ENCODE measurements at regions not wholly inside any gene's neighbourhood (a gene's known extent, or its start where the extent isn't known, plus 50 kb on each side); places are given as distances from the start of the nearest gene placed in this dataset.

DNA sequence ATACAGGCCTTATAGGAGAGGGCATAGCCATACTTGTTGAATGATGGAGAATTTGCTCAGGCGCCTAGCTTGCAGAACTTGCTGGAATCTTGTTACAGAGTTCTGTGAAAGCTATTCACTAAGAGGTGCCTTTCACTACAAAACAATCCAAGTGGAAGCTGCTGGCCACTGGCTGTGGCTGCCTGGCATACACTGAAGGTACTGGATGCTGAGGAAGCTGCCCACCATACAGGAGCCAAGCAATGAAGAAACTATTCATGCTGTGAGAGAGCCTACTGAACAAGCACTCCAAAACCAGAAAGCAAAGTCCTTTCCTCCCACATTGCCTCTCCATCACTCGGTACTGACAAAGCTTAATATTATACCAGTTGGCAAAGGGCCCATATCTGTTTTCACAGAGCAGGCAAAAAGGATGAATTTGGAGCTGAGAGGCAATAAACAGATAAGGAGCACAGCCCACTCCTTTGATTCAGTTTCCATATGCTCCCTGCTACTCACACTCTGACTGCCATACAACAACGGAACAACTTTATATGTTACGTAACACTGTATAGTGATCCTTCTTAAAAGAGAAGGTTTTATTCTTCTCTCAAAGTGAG lies 192.6 kb upstream of the ALCAM start:
- DNase-seq, result peak; percentile 42

DNA sequence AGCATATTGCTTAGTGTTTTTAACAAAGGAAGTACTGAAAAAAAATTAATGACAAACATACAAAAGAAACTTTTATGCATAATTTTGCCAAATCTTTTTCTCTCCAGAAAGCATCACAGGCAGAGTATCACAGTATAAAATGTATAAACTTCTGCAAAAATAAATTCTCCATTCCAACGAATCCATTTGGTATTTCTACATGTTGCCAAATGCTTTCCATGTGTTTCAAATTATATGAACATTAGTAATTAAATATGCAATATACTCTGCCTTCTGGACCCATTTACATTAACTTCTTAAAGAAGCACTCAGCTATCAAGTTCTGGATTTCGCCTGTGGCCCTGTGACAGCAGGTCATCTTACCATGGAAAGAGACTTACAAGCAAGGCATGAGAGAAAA lies 189.1 kb upstream of the ALCAM start:
- no peak for DNase-seq

DNA sequence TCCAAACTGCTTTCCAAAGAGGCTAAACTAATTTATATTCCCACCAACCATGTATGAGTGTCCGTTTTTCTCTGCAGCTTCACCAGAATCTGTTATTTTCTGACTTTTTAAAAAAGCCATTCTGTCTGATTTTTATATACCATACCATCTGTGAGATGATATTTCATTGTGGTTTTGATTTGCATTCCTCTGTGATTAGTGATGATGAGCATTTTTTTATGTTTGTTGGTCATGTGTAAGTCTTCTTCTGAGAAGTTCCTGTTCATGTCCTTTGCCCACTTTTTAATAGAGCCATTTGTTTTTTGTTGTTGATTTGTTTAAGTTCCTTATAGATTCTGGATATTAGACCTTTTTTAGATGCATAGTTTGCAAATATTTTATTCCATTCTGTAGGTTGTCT lies 179.4 kb upstream of the ALCAM start:
- DNase-seq, result no peak

DNA sequence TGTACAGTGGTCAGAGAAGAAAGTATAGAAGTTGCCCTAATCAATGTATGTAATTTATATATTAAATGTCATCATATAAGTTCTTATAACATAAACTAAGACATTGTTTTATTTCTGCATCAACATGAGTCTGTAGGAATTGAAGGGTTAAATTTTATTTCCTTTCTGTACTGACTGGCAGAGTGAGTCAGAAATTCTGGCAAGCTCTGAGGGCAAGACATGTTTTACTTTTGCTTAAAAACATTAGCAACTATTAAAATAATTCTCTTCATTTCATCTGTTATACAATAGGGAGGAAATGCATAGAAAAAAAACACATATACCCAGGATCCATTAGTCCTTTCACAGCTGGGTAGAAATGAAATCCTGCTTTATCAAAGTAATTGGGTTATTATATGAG lies 171.4 kb upstream of the ALCAM start:
- DNase-seq, result no peak

DNA sequence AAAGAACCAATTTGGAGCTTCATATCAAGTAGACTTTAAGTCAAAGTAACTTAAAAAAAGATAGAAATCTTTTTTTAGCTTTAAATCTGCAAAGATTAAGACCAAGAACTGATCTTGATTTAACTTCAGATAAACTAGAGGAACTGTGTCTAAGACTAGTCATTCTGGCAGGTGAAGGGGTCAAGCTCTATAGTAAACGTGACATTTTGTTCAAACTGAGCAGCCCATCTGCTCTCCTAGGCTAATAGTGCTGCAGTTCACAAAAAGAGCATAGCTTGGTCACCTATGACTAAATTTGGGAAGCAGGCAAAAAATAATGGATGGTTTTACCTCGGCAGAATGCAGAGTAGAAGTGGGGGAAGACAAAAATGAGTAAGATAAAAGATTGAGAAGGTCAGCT lies 168.8 kb upstream of the ALCAM start:
- no peak for DNase-seq

DNA sequence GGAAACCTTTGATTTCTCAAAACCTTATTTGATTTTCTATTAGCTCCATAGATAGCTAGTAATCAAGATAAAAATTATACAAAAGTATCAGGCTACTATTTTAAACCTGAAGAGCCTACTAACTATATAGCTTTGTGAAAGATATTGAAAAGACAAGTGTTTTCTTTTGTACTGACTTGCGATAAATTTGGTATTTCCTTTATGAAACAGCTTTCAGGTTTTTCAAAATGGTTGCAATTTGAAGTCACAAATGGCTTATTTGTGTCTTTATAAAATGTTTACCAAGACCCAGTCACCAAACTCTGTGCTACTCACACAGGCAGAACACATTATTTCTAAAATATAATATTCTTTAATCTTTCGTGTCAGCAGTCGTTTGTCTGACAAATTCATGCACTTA lies 167.5 kb upstream of the ALCAM start:
- no peak for DNase-seq

DNA sequence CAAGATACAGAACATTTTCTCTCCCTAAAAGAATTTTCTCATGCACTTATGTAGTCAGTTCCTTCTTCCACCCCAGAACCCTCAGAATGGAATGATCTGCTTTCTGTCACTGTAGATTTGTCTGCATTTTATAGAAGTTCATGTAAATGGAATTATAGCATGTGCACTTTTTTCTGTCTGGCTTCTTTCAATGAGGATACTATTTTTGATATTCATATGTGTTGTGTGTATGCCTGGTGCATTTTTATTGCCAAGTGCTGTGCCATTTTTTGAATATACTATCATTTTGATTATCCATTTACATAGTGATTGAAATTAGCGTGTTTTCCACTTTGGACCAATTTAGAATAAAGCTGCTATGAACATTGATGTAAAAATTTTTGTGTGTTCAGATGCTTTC lies 156.6 kb upstream of the ALCAM start:
- no peak for DNase-seq

DNA sequence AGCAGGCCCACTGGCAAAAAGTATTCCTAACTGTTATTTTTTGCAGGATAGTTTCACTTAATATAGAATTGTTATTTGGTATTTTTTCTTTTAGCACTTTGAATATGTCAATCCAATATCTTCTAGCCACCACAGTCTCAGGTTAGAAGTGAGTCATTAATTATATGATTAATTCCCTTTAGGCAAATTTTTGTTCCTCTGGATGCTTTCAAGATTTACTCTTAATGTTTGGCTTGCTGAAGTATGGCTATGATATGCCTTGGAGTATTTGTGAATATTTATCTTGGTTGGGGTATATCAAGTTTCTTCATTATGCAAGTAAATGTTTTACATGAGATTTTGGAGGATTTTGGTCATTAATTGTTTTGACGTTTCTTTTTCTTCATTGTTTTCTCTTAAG lies 152.1 kb upstream of the ALCAM start:
- DNase-seq, result no peak

DNA sequence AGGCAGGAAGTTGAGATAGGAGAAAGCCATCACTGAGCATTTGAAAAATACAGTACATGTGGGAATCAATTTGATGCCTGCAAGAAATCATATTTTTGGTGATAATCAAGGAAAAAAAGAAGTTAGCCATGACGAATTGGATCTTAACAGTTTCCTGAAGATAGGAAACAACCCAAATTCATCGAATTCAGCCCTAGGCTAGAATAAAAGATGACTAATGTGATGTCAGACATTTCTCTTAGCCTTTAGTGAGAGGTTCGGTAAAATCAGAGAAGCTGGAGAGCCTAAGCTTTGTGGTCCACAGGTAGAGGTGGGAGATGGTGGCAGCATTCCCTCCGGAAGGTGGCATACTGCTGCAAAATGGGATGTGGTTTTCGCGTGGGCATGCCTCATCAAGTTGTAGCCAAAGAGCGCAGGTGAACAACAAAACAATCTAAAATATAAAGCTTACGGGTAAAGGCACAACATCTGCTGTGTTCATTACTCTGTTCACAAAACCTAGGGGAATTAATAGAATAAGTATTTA lies 144.1 kb upstream of the ALCAM start:
- DNase-seq, result peak; percentile 93

DNA sequence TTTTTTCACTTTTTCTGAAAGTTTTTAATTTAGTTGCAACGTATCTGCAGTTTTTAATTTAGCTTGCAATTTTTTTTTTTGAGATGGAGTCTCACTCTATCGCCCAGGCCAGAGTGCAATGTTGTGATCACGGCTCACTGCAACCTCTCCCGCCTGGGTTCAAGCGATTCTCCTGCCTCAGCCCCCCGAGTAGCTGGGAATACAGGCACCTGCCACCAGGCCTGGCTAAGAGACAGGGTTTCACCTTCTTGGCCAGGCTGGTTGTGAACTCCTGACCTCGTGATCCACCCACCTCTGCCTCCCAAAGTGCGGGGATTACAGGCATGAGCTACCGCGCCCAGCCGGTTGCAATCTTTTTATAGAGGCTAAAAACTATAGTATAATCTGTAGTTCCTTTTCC lies 142.9 kb upstream of the ALCAM start:
- DNase-seq, result no peak

DNA sequence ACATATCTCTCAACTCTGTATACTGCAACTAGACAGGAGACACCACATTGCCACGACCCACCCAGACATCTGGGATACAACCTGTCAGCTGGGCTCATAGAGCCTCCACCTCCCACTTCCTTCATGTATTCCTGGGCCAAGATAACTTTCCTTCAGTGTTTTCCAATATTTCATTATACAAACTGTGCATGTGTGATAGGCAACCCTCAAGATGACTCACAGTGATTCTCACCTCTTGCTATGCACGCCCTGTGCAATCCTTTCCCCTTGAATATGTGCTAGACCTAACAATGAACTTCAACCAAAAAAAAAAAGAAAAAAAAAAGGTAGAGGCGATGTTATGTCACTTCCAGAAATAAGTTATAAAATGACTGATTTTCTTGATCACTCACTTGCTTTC lies 138.0 kb upstream of the ALCAM start:
- DNase-seq, result no peak

DNA sequence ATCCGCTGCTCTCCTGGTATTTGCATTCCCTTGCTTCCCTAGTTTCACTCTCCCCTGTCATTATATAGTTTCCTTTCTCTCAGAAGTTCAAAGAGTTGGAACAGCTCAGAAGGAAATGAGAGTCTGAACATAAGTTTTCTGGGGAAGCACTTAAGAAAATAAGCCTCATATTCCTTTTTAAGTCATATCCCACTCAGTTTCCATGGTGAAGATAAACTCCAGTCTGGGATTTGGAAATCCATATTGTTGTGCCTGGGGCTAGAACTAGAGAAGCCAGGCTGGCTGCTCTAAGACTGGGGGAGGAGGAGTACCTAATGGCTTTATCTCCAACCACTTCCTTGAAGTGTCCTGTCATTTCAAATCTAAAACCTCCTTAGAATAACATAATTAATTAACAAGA lies 134.2 kb upstream of the ALCAM start:
- no peak for DNase-seq

DNA sequence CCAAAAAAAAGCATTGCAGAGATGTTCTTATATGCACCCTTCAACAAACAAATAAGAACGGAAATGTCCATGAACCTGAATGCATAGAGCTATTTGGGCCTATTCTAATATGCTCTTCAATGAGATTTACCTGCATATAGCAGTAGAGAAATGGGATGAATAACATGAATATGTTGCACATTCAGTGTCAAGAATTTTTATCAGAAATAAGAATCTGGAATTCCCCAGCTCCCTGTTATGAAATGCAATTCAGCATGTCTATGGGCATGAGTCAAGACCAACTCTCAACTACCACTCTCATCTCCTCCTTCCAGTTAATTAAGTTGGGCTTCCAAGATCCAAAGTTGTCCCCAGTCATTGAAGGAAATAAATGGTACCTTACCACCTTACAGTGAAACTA lies 133.7 kb upstream of the ALCAM start:
- DNase-seq, result no peak

DNA sequence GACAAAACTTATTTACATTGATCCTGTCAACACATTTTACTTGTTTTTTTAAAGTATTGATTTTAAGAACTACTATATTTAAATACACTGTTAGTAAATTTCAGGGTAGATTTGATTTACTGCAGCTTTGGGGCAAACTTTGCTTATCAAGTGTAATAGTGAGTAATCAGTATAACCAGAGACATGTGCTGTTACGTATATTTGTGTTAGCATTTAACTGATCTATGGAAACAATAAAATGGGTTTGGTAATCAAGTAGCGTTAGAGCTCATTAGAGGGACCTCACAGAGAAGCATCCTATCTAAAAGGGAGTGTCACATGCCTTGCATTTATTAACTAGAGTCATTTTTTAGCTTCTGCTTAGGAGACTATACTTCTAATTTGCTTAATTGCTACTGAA lies 131.5 kb upstream of the ALCAM start:
- no peak for DNase-seq

DNA sequence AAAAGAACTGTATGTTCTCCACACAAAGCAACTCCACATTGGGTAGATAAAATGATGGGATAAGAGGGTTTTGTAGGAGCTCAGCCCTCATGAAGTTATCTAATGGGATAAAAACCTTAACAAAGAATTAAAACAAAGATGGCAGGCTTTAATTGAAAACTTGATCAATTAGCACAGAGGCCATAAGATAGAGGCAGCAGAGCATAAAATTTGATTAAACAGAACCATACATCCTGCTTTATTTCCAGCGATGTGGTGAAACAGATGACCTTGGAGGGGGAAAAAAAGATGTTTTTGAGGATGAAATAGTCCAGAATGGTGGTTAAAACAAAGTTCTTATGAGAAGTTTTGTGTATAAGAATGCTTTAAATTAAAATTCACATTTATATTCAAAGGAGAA lies 130.9 kb upstream of the ALCAM start:
- no peak for DNase-seq

DNA sequence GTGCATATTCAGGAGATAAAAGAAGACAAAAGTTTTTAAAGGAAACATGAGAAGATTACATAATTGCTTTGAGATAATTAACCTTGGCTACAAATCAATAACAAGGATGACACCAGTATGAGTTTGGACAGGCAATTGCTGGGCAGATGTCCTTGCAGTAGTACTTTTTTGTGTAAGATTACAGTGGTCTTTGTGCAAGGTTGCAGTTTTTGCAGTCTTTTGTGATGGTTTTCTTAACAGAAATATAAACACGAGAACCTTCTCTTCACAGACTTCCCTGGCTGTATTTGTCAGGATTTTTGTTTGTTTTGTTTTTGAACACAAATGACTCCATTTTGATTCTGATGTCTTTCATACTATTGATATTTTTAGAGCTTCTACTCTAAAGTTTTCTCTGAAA lies 128.3 kb upstream of the ALCAM start:
- DNase-seq, result no peak

DNA sequence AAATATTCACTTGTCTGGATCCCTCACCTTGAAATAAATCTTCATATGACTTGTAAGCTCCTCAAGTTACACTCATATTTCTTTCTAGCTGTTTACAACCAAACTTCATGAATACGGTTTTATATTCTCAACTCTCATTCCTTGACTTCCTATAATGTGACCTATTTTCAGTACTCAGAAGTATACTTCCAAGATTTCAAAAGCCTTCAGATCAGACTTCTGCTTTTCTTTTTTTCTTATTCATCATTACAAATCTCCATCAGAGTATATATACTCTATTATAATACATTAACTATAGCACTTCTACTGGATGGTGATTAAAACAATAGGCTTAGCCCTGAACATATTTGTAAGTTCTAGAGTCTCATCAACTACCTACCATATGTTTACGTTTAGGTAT lies 123.6 kb upstream of the ALCAM start:
- no peak for DNase-seq

DNA sequence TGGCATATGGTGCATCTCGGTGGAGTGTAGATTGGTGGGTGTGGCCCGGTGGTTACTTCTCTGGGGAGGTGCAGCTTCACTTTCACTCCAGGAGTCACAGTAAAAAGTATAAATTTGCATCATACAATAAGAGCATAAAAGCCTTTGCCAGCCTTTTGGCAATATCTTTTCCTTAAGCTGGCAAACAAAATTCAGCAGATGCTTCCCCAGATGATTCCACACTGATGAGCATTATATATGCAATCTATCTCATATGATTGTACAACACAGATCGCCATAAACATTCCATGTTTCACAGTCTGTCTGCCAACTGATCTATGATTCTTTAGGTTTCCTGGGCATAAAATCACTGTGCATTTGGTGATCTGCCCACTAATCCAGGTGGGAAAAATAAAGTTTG lies 120.2 kb upstream of the ALCAM start:
- DNase-seq, result peak; percentile 98

DNA sequence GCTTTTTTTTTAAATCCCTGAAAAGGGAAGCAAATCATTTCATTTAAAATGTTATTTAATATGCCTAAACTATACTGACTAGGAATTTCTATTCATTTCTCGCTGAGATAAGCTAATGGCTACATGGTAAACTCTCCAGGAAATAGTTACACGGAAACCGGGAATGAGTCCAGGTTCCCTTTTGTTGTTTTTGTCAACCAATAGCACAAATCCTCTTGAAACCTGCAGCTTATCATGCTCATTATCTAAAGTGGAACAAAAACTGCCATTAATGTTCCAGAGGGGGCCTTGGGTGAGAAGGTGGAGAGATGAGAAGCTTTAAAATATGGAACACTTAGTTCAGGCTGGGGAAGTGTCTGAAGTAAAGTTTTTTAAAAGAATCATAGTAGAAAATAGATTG lies 113.5 kb upstream of the ALCAM start:
- DNase-seq, result peak; percentile 98

DNA sequence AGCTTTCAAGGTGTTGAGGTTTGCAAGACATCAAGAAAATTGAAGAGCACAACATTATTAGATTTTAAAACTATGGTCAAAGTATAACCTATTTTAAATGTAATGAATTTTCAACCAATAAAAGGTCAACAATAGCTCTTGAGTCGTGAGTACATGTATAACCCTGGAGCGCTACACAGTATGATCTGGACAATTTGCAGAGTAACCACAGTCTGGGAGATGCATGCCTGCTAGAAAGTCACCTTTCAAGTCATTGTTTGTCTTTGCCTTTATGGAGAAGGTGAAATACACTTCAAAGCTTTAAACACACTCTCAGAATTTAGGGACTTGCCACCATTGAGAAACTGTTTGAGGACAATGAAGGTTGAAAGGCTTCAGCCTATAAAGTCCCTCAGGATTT lies 112.6 kb upstream of the ALCAM start:
- no peak for DNase-seq

DNA sequence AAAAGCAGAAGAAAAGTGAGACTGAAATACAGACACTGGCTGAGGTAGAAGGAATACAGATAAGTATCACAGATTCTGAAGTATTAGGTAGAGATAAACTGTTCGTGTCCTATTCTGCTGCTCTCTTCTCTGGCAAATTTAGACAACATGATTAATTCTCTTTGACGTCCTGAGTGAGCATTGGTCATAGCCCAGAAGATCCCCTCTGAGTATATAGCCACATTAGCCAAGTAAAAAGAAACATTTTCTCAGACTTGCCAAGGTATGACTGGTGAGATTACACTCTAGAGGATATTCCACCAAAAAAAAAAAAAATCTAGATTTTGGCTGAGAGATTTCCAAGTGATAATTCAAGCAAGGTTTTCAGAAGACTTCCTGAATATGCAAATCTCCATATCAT lies 111.4 kb upstream of the ALCAM start:
- DNase-seq, result no peak

DNA sequence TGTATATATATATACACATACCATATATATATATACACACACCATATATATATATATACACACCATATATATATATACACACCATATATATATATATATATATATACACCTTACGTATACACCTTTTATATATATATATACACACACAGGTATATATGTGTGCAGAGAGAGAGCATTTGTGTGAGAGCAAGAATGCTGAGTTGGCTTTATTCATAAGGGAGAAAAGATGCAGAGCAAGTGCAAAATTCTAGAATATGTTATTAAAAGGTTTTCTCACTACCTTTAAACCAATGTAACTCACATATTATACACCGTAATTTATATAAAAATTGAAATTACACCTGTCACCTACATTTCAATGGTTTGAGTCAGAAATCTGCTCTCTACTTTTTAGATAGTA lies 107.2 kb upstream of the ALCAM start:
- DNase-seq, result no peak

DNA sequence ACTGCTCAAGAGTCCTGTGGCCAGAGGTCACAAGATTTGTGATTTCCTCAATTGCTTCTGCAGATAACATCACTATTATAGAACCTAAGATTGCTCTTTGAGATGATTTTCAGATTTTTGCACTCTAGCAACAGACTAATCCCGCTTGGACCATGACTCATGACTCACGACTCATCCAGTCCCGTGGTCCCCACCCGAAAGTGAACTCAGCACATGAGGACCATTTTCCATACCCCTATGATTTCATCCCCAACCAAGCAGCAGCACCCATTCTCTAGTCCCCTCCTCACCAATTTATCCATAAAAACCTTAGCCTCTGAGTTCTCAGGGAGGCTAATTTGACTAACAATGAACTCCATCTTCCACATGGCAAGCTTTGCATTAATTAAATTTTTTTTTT lies 106.3 kb upstream of the ALCAM start:
- DNase-seq, result no peak

DNA sequence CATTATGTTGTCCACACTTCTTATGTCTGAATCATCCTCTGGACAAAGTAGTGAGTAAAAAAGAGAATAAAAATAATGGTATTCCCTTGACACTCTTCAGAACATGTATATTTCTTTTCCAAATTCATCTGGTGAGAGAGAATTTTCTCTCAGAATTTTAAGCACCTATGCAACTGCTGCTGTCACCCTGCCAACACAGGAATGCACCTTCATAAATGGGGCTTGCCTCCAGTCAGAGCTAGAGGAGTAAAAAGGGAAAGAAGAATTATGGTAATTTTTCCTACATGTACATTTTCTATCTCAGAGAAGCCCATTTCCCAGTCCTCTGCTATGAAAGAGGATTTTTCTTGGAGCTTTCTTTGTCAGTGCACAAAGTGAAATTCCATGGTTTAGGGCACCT lies 92.2 kb upstream of the ALCAM start:
- DNase-seq, result no peak

DNA sequence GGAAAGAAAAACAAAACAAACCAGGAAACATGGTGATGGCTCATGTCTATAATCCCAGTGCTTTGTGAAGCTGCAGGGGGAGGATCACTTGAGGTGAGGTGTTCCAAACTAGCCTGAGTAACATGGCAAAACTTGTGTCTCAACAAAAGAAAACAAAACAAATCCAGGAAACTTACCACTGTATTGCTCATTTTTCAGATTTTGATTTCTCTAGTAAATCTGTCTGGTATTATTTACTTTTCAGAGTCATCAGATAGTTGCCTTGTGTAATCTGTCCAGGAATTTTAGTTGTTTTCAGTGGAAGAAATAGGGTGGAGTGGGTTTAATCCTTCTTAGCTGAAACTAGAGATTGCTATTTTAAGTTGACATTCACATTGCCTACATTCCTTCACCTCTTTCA lies 91.8 kb upstream of the ALCAM start:
- DNase-seq, result no peak

DNA sequence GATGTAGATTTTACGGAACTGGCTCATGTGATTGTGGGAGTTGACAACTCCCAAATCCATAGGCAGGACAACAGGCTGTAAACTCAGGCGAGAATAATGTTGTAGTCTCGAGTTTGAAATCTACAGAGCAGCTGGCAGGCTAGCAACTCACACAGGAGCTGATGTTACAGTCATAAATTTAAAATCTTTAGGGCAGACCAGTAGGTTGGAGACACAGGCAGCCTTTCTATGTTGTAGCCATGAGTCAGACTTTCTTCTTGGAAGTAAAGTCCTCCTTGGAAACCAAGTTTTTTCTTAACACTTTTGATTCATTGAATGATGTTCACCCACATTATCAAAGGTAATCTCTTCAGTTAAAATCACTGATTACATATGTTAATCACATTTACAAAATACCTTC lies 89.1 kb upstream of the ALCAM start:
- DNase-seq, result no peak
